HEK293 (cell line): ENCODE measurements at regions not wholly inside any gene's neighbourhood (a gene's known extent, or its start where the extent isn't known, plus 50 kb on each side); places are given as distances from the start of the nearest gene placed in this dataset.

Experiments
- CTCF ChIA-PET: fragments of 350-600 bp; formaldehyde crosslinking; extraction: SDS; loops from one replicate; lab custom pipeline; 2021; ENCODE audit warnings: antibody characterized with exemption; lab: Yijun Ruan, JAX
- POLR2A ChIA-PET: fragments of 300-600 bp; formaldehyde crosslinking; extraction: SDS; loops from one replicate; lab custom pipeline; 2020; ENCODE audit warnings: antibody characterized with exemption, inconsistent platforms; lab: Yijun Ruan, JAX
- H3K27ac ChIP-seq: fragments of 200-500 bp; sonication (Bioruptor generic); 2 replicates; pipeline ENCODE4 v1.5.1; 2014; ENCODE audit warnings: low read depth, low read length, control low read depth, inconsistent platforms; ENCODE audit errors: extremely low read depth
- H3K36me3 ChIP-seq, 2 experiments: fragments of 200-500 bp in 1 of 2; sonication (Bioruptor generic) in 1 of 2; 1 replicate in 1 of 2; 2 replicates in 1 of 2; pipeline ENCODE4 v1.5.1; 2014 to 2017; ENCODE audit warnings: inconsistent platforms in 2 of 2, low read length in 2 of 2; ENCODE audit not compliant: control insufficient read depth in 2 of 2, insufficient read depth in 1 of 2
- H3K4me1 ChIP-seq: fragments of 200-500 bp; sonication (Bioruptor generic); 2 replicates; pipeline ENCODE4 v1.5.1; 2014; ENCODE audit warnings: mild to moderate bottlenecking, low read length, inconsistent platforms; ENCODE audit not compliant: control insufficient read depth, insufficient read depth
- H3K4me3 ChIP-seq: 2 replicates; pipeline ENCODE4 v1.5.1; 2011; ENCODE audit warnings: low read depth, mild to moderate bottlenecking, control low read depth, low read length, moderate library complexity
- H3K9me3 ChIP-seq: fragments of 200-500 bp; sonication (Bioruptor generic); 2 replicates; pipeline ENCODE4 v1.5.1; 2014; ENCODE audit warnings: low read depth, low read length, inconsistent platforms; ENCODE audit not compliant: control insufficient read depth, insufficient read depth
- ELK4 ChIP-seq: IDR thresholded peaks from 2 replicates; pipeline ENCODE4 v1.6.1; 2011; ENCODE audit warnings: mild to moderate bottlenecking, low read depth, low read length, borderline replicate concordance
- HOXA7 ChIP-seq: sonication (generic); formaldehyde crosslinking; IDR thresholded peaks from 2 replicates; pipeline ENCODE4 v1.8.1; 2022; ENCODE audit warnings: missing genetic modification reagents, borderline replicate concordance
- HOXD13 ChIP-seq: sonication (generic); formaldehyde crosslinking; IDR thresholded peaks from 2 replicates; pipeline ENCODE4 v1.8.0; 2022; ENCODE audit warnings: missing genetic modification reagents, borderline replicate concordance
- MYNN ChIP-seq: fragments of 450-650 bp; formaldehyde crosslinking; IDR thresholded peaks from 2 replicates; pipeline ENCODE4 v1.5.1; 2016; ENCODE audit warnings: missing biosample characterization, missing genetic modification characterization, borderline replicate concordance
- PATZ1 ChIP-seq: fragments of 450-650 bp; formaldehyde crosslinking; IDR thresholded peaks from 2 replicates; pipeline ENCODE4 v1.5.1; 2016; ENCODE audit warnings: missing biosample characterization, missing genetic modification characterization
- PBX3 ChIP-seq: sonication (generic); formaldehyde crosslinking; IDR thresholded peaks from 2 replicates; pipeline ENCODE4 v1.8.1; 2022; ENCODE audit warnings: mild to moderate bottlenecking, moderate library complexity, missing genetic modification reagents
- PRDM10 ChIP-seq: fragments of 450-650 bp; formaldehyde crosslinking; IDR thresholded peaks from 2 replicates; pipeline ENCODE4 v1.5.1; 2016; ENCODE audit warnings: missing biosample characterization, missing genetic modification characterization
- SP7 ChIP-seq: fragments of 450-650 bp; formaldehyde crosslinking; IDR thresholded peaks from 2 replicates; pipeline ENCODE4 v1.5.1; 2016; ENCODE audit warnings: missing biosample characterization, missing genetic modification characterization
- WT1 ChIP-seq: fragments of 450-650 bp; formaldehyde crosslinking; IDR thresholded peaks from 2 replicates; pipeline ENCODE4 v1.5.1; 2016; ENCODE audit warnings: missing biosample characterization, missing genetic modification characterization
- ZIC2 ChIP-seq: fragments of 450-650 bp; formaldehyde crosslinking; IDR thresholded peaks from 2 replicates; pipeline ENCODE4 v1.5.1; 2016; ENCODE audit warnings: missing biosample characterization, missing genetic modification characterization
- ZNF138 ChIP-seq: fragments of 450-650 bp; formaldehyde crosslinking; IDR thresholded peaks from 2 replicates; pipeline ENCODE4 v1.5.1; 2016; ENCODE audit warnings: missing biosample characterization, missing genetic modification characterization, borderline replicate concordance
- ZNF174 ChIP-seq: fragments of 450-650 bp; formaldehyde crosslinking; IDR thresholded peaks from 2 replicates; pipeline ENCODE4 v1.5.0; 2017; ENCODE audit warnings: missing biosample characterization, mild to moderate bottlenecking, missing genetic modification characterization
- ZNF239 ChIP-seq: fragments of 450-650 bp; formaldehyde crosslinking; IDR thresholded peaks from 2 replicates; pipeline ENCODE4 v1.5.1; 2016; ENCODE audit warnings: missing biosample characterization, missing genetic modification characterization
- ZNF302 ChIP-seq: fragments of 450-650 bp; formaldehyde crosslinking; IDR thresholded peaks from 2 replicates; pipeline ENCODE4 v1.5.1; 2016; ENCODE audit warnings: missing biosample characterization, missing genetic modification characterization, low read depth
- ZNF362 ChIP-seq: fragments of 450-650 bp; formaldehyde crosslinking; IDR thresholded peaks from 2 replicates; pipeline ENCODE4 v1.5.1; 2016; ENCODE audit warnings: missing biosample characterization, missing genetic modification characterization
- ZNF366 ChIP-seq: fragments of 450-650 bp; formaldehyde crosslinking; conservative IDR thresholded peaks from 2 replicates; pipeline ENCODE4 v1.5.1; 2016; ENCODE audit warnings: missing biosample characterization, missing genetic modification characterization
- ZNF596 ChIP-seq: fragments of 450-650 bp; IDR thresholded peaks from 2 replicates; pipeline ENCODE4 v1.5.0; 2018; ENCODE audit warnings: missing biosample characterization, mild to moderate bottlenecking, missing genetic modification characterization, moderate library complexity
- ZNF600 ChIP-seq: fragments of 450-650 bp; formaldehyde crosslinking; IDR thresholded peaks from 2 replicates; pipeline ENCODE4 v1.5.1; 2016; ENCODE audit warnings: missing biosample characterization, missing genetic modification characterization
- ZNF629 ChIP-seq: fragments of 450-650 bp; formaldehyde crosslinking; IDR thresholded peaks from 2 replicates; pipeline ENCODE4 v1.5.1; 2017; ENCODE audit warnings: missing biosample characterization, missing genetic modification characterization
- ZNF654 ChIP-seq: fragments of 450-650 bp; formaldehyde crosslinking; IDR thresholded peaks from 2 replicates; pipeline ENCODE4 v1.5.1; 2016; ENCODE audit warnings: low read depth, missing biosample characterization, missing genetic modification characterization
- ZNF76 ChIP-seq: fragments of 450-650 bp; formaldehyde crosslinking; IDR thresholded peaks from 2 replicates; pipeline ENCODE4; 2016; ENCODE audit warnings: low read depth, missing biosample characterization, missing genetic modification characterization, borderline replicate concordance
- ZSCAN18 ChIP-seq: fragments of 450-650 bp; formaldehyde crosslinking; IDR thresholded peaks from 2 replicates; pipeline ENCODE4 v1.5.1; 2016; ENCODE audit warnings: missing biosample characterization, missing genetic modification characterization

- CTCF ChIA-PET = interaction anchor here (0.6 to 0.9 kb wide), 2 partner anchors 18 to 204 kb away, joined by 3 to 5 read pairs; no protein-coding TSS in a partner anchor
- Histone ChIP-seq H3K4me1 (no peaks in the 10 kb centered on the region), H3K27ac (no peak overlapping the region), H3K36me3 (no peaks in the 10 kb centered on the region), H3K4me3 (no peak overlapping the region), H3K9me3 (no peaks in the 10 kb centered on the region)
- POLR2A ChIA-PET = no interaction called here
- no peak for TF ChIP-seq ZIC2 (tag by site-specific recombination)
- TF ChIP-seq ZNF76 = no peak
- TF ChIP-seq PBX3 (CRISPR knock-in tag) = no peak
- no peak for TF ChIP-seq ELK4
- no peak for TF ChIP-seq ZNF302 (tag by site-specific recombination)
- TF ChIP-seq ZNF239 (tag by site-specific recombination) = no peak
- no peak for TF ChIP-seq WT1 (tag by site-specific recombination)
- no peak for TF ChIP-seq ZNF366 (tag by site-specific recombination)
- TF ChIP-seq ZNF362 = no peak
- no peak for TF ChIP-seq ZNF138
- TF ChIP-seq HOXD13 (CRISPR knock-in tag) = no peak
- no peak for TF ChIP-seq PRDM10 (tag by site-specific recombination)
Observed at GRCh38 chr1:172724232-172724631, 65.3 kb downstream of the FASLG start.

- H3K36me3 ChIP-seq = no peaks in the 10 kb centered on the region
- no peaks in the 10 kb centered on the region for H3K4me1 ChIP-seq
- H3K27ac ChIP-seq = no peak overlapping the region
- ChIA-PET POLR2A (no interaction called here), CTCF (interaction anchor here (0.6 to 1.1 kb wide), 4 partner anchors 16 to 1080 kb away, joined by 3 to 5 read pairs (median 3); no protein-coding TSS in a partner anchor)
- H3K9me3 ChIP-seq = no peaks in the 10 kb centered on the region
- no peak overlapping the region for H3K4me3 ChIP-seq
- TF ChIP-seq ZNF654 (tag by site-specific recombination) (no peak), ZSCAN18 (tag by site-specific recombination) (no peak), ZNF600 (tag by site-specific recombination) (no peak), SP7 (tag by site-specific recombination) (no peak), MYNN (tag by site-specific recombination) (no peak), HOXA7 (CRISPR knock-in tag) (no peak), ELK4 (no peak), ZNF596 (tag by site-specific recombination) (no peak), PATZ1 (tag by site-specific recombination) (no peak), ZNF629 (tag by site-specific recombination) (no peak), ZNF174 (tag by site-specific recombination) (no peak)
Observed at GRCh38 chr1:172724765-172725613, 66.1 kb downstream of the FASLG start.
